IMR-90 (cell line): ENCODE measurements at regions not wholly inside any gene's neighbourhood (a gene's known extent, or its start where the extent isn't known, plus 50 kb on each side); places are given as distances from the start of the nearest gene placed in this dataset.

Source experiments
- ATAC-seq: fragments of 200-7000 bp; cut with Tn5 transposase; 2 replicates; pipeline ENCODE4 v1.9.1; 2020; ENCODE audit warnings: low read depth, mild to moderate bottlenecking, moderate library complexity
- BruUV-seq: library from RNA; stranded (reverse); fragments of 400-500 nt; replicated peaks from 2 replicates; lab custom pipeline; 2021; lab: Mats Ljungman, UMichigan
- CTCF ChIA-PET: fragments of 300-600 bp; formaldehyde crosslinking; extraction: SDS; loops from one replicate; lab custom pipeline; 2021; ENCODE audit warnings: antibody characterized with exemption; lab: Yijun Ruan, JAX
- POLR2A ChIA-PET: fragments of 300-600 bp; sonication (Branson Sonifier 250); formaldehyde crosslinking; loops from one replicate; lab custom pipeline; 2022; ENCODE audit warnings: antibody characterized with exemption; ENCODE audit not compliant: unreplicated experiment; lab: Charles Lee
- DNase-seq: peaks from one replicate; pipeline ENCODE4 v3.0.0; 2013
- H2AFZ ChIP-seq: replicated peaks from 2 replicates; pipeline ENCODE3; 2013; ENCODE audit warnings: low read length, mild to moderate bottlenecking; ENCODE audit not compliant: poor library complexity
- H2AK5ac ChIP-seq: 2 replicates; pipeline ENCODE4 v1.6.1; 2013; ENCODE audit warnings: low read depth, low read length, inconsistent platforms
- H2AK9ac ChIP-seq: replicated peaks from 2 replicates; pipeline ENCODE3; 2013; ENCODE audit warnings: mild to moderate bottlenecking, low read depth, low read length, moderate library complexity; ENCODE audit not compliant: poor library complexity
- H2BK120ac ChIP-seq: 2 replicates; pipeline ENCODE4 v1.6.1; 2013; ENCODE audit warnings: low read depth, low read length, inconsistent platforms
- H2BK15ac ChIP-seq: 3 replicates; pipeline ENCODE4 v1.6.1; 2013; ENCODE audit warnings: low read depth, low read length, inconsistent platforms
- H2BK20ac ChIP-seq: 2 replicates; pipeline ENCODE4 v1.6.1; 2013; ENCODE audit warnings: low read depth, mild to moderate bottlenecking, inconsistent platforms, low read length, moderate library complexity
- H2BK5ac ChIP-seq: 2 replicates; pipeline ENCODE4 v1.6.1; 2013; ENCODE audit warnings: mild to moderate bottlenecking, low read depth, low read length, inconsistent platforms; ENCODE audit not compliant: poor library complexity, severe bottlenecking
- H3K14ac ChIP-seq: replicated peaks from 2 replicates; pipeline ENCODE4 v1.6.1; 2013; ENCODE audit warnings: low read depth, low read length, inconsistent platforms
- H3K18ac ChIP-seq: 2 replicates; pipeline ENCODE4 v1.6.1; 2013; ENCODE audit warnings: low read depth, low read length, control low read depth
- H3K23ac ChIP-seq: 2 replicates; pipeline ENCODE4 v1.6.1; 2013; ENCODE audit warnings: low read depth, low read length, inconsistent platforms
- H3K27ac ChIP-seq: 2 replicates; pipeline ENCODE4 v1.5.1; 2013; ENCODE audit warnings: mild to moderate bottlenecking, control low read depth, low read length; ENCODE audit not compliant: insufficient read depth
- H3K27me3 ChIP-seq: 2 replicates; pipeline ENCODE4 v1.6.1; 2013; ENCODE audit warnings: low read length; ENCODE audit not compliant: control insufficient read depth, insufficient read depth
- H3K36me3 ChIP-seq: 2 replicates; pipeline ENCODE4 v1.6.1; 2013; ENCODE audit warnings: low read length, mixed read lengths; ENCODE audit not compliant: control insufficient read depth, insufficient read depth
- H3K4ac ChIP-seq: 2 replicates; pipeline ENCODE4 v1.6.1; 2013; ENCODE audit warnings: low read depth, low read length, inconsistent platforms
- H3K4me1 ChIP-seq: 2 replicates; pipeline ENCODE4 v1.6.1; 2013; ENCODE audit warnings: low read length, mixed read lengths; ENCODE audit not compliant: control insufficient read depth, insufficient read depth
- H3K4me2 ChIP-seq: 2 replicates; pipeline ENCODE4 v1.6.1; 2013; ENCODE audit warnings: low read depth, mild to moderate bottlenecking, control low read depth, low read length, moderate library complexity
- H3K4me3 ChIP-seq: 2 replicates; pipeline ENCODE4 v1.5.1; 2013; ENCODE audit warnings: low read depth, mild to moderate bottlenecking, control low read depth, low read length, moderate library complexity; ENCODE audit not compliant: insufficient read depth
- H3K56ac ChIP-seq: 2 replicates; pipeline ENCODE4 v1.6.1; 2013; ENCODE audit warnings: low read length, inconsistent platforms; ENCODE audit not compliant: insufficient read depth; ENCODE audit errors: extremely low read depth
- H3K79me1 ChIP-seq, 2 experiments: 2 replicates each; pipeline ENCODE4 v1.6.1; 2013; ENCODE audit warnings: low read length in 2 of 2, inconsistent platforms in 1 of 2, low read depth in 1 of 2
- H3K9ac ChIP-seq: 2 replicates; pipeline ENCODE4 v1.6.1; 2013; ENCODE audit warnings: low read depth, low read length, control low read depth
- H3K9me1 ChIP-seq: 2 replicates; pipeline ENCODE4 v1.6.1; 2013; ENCODE audit warnings: low read length, inconsistent platforms; ENCODE audit not compliant: insufficient read depth
- H3K9me3 ChIP-seq: 2 replicates; pipeline ENCODE4 v1.6.1; 2013; ENCODE audit warnings: low read length; ENCODE audit not compliant: control insufficient read depth, insufficient read depth
- H4K20me1 ChIP-seq: 2 replicates; pipeline ENCODE4 v1.6.1; 2013; ENCODE audit warnings: low read length, inconsistent platforms; ENCODE audit not compliant: insufficient read depth
- H4K5ac ChIP-seq: 2 replicates; pipeline ENCODE4 v1.6.1; 2013; ENCODE audit warnings: mild to moderate bottlenecking, low read depth, low read length, control low read depth
- H4K8ac ChIP-seq, 2 experiments: 2 replicates each; pipeline ENCODE4 v1.6.1; 2013; ENCODE audit warnings: low read depth in 2 of 2, low read length in 2 of 2, control low read depth in 1 of 2, inconsistent platforms in 1 of 2
- H4K91ac ChIP-seq: 2 replicates; pipeline ENCODE4 v1.6.1; 2013; ENCODE audit warnings: low read depth, low read length, inconsistent platforms; ENCODE audit not compliant: insufficient read depth
- BHLHE40 ChIP-seq: fragments of 150-350 bp; IDR thresholded peaks from 2 replicates; pipeline ENCODE4 v1.6.1; 2016; ENCODE audit warnings: mild to moderate bottlenecking, low read depth, low read length
- MXI1 ChIP-seq: IDR thresholded peaks from 2 replicates; pipeline ENCODE4 v1.6.1; 2012; ENCODE audit warnings: low read depth, mild to moderate bottlenecking, low read length, moderate library complexity, borderline replicate concordance
- WGBS, 2 experiments: methylation state at CpG; one replicate each; pipeline versions ENCODE4 v1.1.5 to v1.1.7; 2013; ENCODE audit warnings: missing lambda C conversion rate in 2 of 2; ENCODE audit not compliant: insufficient read length in 1 of 2; ENCODE audit errors: extremely low coverage in 2 of 2; 5-methylcytosine and 5-hydroxymethylcytosine counted together
- dilution Hi-C: fragments of 300-500 bp; cut with HindIII; formaldehyde crosslinking; loops from one replicate; pipeline ENCODE4 v1.14.3; 2018; ENCODE audit warnings: low sequenced_read_pairs; ENCODE audit not compliant: unreplicated experiment
- in situ Hi-C: fragments of 300-500 bp; cut with MboI; formaldehyde crosslinking; loops from 3 replicates; pipeline ENCODE4 v1.14.3; 2019; ENCODE audit warnings: low sequenced_read_pairs, inconsistent platforms, mixed read lengths
- intact Hi-C: fragments of 100-400 bp; cut with micrococcal nuclease; formaldehyde crosslinking; loops from 2 replicates; pipeline ENCODE4 v1.10.0; 2022

DNA sequence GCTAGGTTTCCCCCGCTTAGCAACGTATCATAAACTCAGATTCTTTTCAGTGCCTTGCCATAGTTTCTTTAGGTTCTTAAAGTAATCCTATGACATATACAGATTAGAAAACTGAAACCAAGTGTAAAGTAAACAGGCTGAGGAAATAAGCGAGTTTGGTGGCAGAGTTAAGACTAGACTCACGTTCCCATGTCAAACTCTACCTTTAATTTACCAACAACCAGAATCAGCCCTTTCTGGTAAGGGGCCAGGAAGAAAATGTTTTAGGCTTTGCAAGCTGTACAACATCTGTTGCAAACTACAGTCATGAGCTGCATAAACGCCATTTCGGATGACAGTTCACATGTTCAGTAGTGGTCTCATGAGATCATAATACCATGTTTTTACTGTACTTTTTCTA, 128.0 kb upstream of the PRICKLE2 start:
- peak overlapping the region; percentile 77 for H3K14ac ChIP-seq
- H3K79me1 ChIP-seq = peaks cover 0 to 33% of the 10 kb centered on the region in 2 experiments; a peak in 3 of 4 replicates
- DNase-seq = peak; percentile 65
- peak overlapping the region; percentile 75 for H3K4ac ChIP-seq
- ChIA-PET POLR2A (no interaction called here), CTCF (interaction anchor here (1.2 to 1.7 kb wide), 3 partner anchors 16 to 128 kb away, joined by 3 to 7 read pairs (median 3); partner anchors contain the start of gene PRICKLE2)
- H3K27me3 ChIP-seq = no peaks in the 10 kb centered on the region
- no TSS peak for BruUV-seq
- H3K4me1 ChIP-seq = peaks cover 22% of the 10 kb centered on the region
- no peaks in the 10 kb centered on the region for H3K9me3 ChIP-seq
- no peak overlapping the region for H2AK9ac ChIP-seq
- peak overlapping the region; percentile 91 for H2BK5ac ChIP-seq
- peak overlapping the region; percentile 29 for H2AFZ ChIP-seq
- H2BK120ac ChIP-seq = peak overlapping the region; percentile 91
- peak overlapping the region; percentile 62 for H3K56ac ChIP-seq
- H3K9ac ChIP-seq = peak overlapping the region; percentile 52; the same call in 1 of the 2 replicates
- H3K23ac ChIP-seq = peak overlapping the region; percentile 94
- H2BK20ac ChIP-seq = peak overlapping the region; percentile 93
- no peaks in the 10 kb centered on the region for H3K36me3 ChIP-seq
- H3K4me2 ChIP-seq = peak overlapping the region; percentile 97
- ATAC-seq = peak; percentile 22; the same call in 1 of the 2 replicates
- H3K9me1 ChIP-seq = peaks cover 19% of the 10 kb centered on the region
- H2BK15ac ChIP-seq = peak overlapping the region; percentile 4; the same call in 2 of the 3 replicates
- H4K20me1 ChIP-seq = no peaks in the 10 kb centered on the region
- peak overlapping the region; percentile 58 for H3K27ac ChIP-seq
- no CpG with 5 or more reads among the region's 6 CpGs for WGBS, 2 experiments
- H2AK5ac ChIP-seq = peak overlapping the region; percentile 65; the same call in 1 of the 2 replicates
- H3K18ac ChIP-seq = peak overlapping the region; percentile 85
- H4K8ac ChIP-seq = peak overlapping the region in 1 of 2 experiments; percentile 82; a peak in 3 of 4 replicates
- dilution Hi-C loops = no loop called here
- peak overlapping the region; percentile 29; the same call in 1 of the 2 replicates for H3K4me3 ChIP-seq
- H4K91ac ChIP-seq = peak overlapping the region; percentile 73
- TF ChIP-seq MXI1 (no peak), BHLHE40 (0 out of 2 replicates have a peak, but pooled peaks have one; percentile 28)
- H4K5ac ChIP-seq = peak overlapping the region; percentile 39; the same call in 1 of the 2 replicates
- in situ Hi-C loops = no loop called here
- intact Hi-C loops = loop anchor here (5.0 kb wide), 1 partner anchor 201 kb away; no protein-coding TSS in a partner anchor
